Right atrium auricular region (tissue), 2 donors: ENCODE measurements at regions not wholly inside any gene's neighbourhood (a gene's known extent, or its start where the extent isn't known, plus 50 kb on each side); places are given as distances from the start of the nearest gene placed in this dataset.
"Not testable (repeated sequence)": the region's sequence is repeated elsewhere in the genome, so short reads cannot be mapped to it uniquely, and the experiment has no call there.

Experiments used
- DNase-seq: peaks from one replicate; pipeline ENCODE4 v3.0.0-alpha.2; 2019; ENCODE audit warnings: low spot score
- H3K27ac ChIP-seq, 2 donors: fragments of 200-600 bp; sonication (generic); 1 replicate in 1 of 2; 2 replicates in 1 of 2; pipeline ENCODE4 v1.5.1; 2016 to 2019
- H3K27me3 ChIP-seq, 2 donors: fragments of 200-600 bp; sonication (generic); one replicate each; pipeline versions ENCODE4 v1.5.1 to v1.6.0; 2017 to 2019
- H3K36me3 ChIP-seq: fragments of 200-600 bp; sonication (generic); one replicate; pipeline ENCODE4 v1.5.1; 2016
- H3K4me1 ChIP-seq, 2 donors: fragments of 200-600 bp; sonication (generic); one replicate each; pipeline versions ENCODE4 v1.5.1 to v1.6.0; 2017 to 2019
- H3K4me3 ChIP-seq, 2 donors: fragments of 200-600 bp; sonication (generic); 1 replicate in 1 of 2; 2 replicates in 1 of 2; pipeline ENCODE4 v1.5.1; 2017 to 2019; ENCODE audit warnings: mild to moderate bottlenecking in 1 of 2, moderate library complexity in 1 of 2
- H3K9me3 ChIP-seq, 2 donors: fragments of 200-600 bp; sonication (generic); one replicate each; pipeline ENCODE4 v1.5.1; 2019
- CTCF ChIP-seq, 2 donors: fragments of 200-600 bp; sonication (generic); IDR thresholded peaks; one replicate each; pipeline ENCODE4 v1.5.1; 2019; ENCODE audit warnings: antibody characterized with exemption in 2 of 2

- H3K36me3 ChIP-seq, result no peaks in the 10 kb centered on the region
- no peak overlapping the region for H3K4me3 ChIP-seq
- no peaks in the 10 kb centered on the region for H3K4me1 ChIP-seq
- no peak overlapping the region for H3K27ac ChIP-seq
- no peaks in the 10 kb centered on the region for H3K27me3 ChIP-seq
- TF ChIP-seq CTCF (IDR thresholded peaks at IDR 0.05), result no peak
- no peak for DNase-seq
- peaks cover 0 to 13% of the 10 kb centered on the region in 2 donors for H3K9me3 ChIP-seq
Measured at GRCh38 chr18:68172842-68173549, 541.9 kb downstream of the TMX3 start.

- Histone ChIP-seq H3K4me1 (no peaks in the 10 kb centered on the region), H3K27ac (no peak overlapping the region), H3K36me3 (no peaks in the 10 kb centered on the region), H3K27me3 (no peaks in the 10 kb centered on the region), H3K4me3 (no peak overlapping the region), H3K9me3 (peaks cover 0 to 16% of the 10 kb centered on the region in 2 donors)
- DNase-seq, result no peak
- TF ChIP-seq CTCF (IDR thresholded peaks at IDR 0.05), result no peak
Measured at GRCh38 chr18:68164909-68165308, 550.0 kb downstream of the TMX3 start.

GRCh38 chr18:68153821-68154220, 561.1 kb downstream of the TMX3 start:
- DNase-seq, H3K4me3 ChIP-seq, H3K27ac ChIP-seq, H3K27me3 ChIP-seq, H3K9me3 ChIP-seq, H3K4me1 ChIP-seq, H3K36me3 ChIP-seq: not testable (repeated sequence)

GRCh38 chr18:68152770-68153169, 562.1 kb downstream of the TMX3 start:
- TF ChIP-seq CTCF (IDR thresholded peaks at IDR 0.05), result no peak
- no peak for DNase-seq
- Histone ChIP-seq H3K9me3 (no peaks in the 10 kb centered on the region), H3K27me3 (no peaks in the 10 kb centered on the region), H3K27ac (no peak overlapping the region), H3K4me3 (no peak overlapping the region), H3K4me1 (no peaks in the 10 kb centered on the region), H3K36me3 (no peaks in the 10 kb centered on the region)

GRCh38 chr18:68150961-68151360, 563.9 kb downstream of the TMX3 start:
- no peak for TF ChIP-seq CTCF (IDR thresholded peaks at IDR 0.05)
- no peak for DNase-seq

GRCh38 chr18:68148863-68149262, 566.0 kb downstream of the TMX3 start:
- no peaks in the 10 kb centered on the region for H3K9me3 ChIP-seq
- DNase-seq, result no peak
- no peak overlapping the region for H3K27ac ChIP-seq
- H3K36me3 ChIP-seq, result no peaks in the 10 kb centered on the region
- no peaks in the 10 kb centered on the region for H3K4me1 ChIP-seq
- no peaks in the 10 kb centered on the region for H3K27me3 ChIP-seq
- no peak for TF ChIP-seq CTCF (IDR thresholded peaks at IDR 0.05)
- no peak overlapping the region for H3K4me3 ChIP-seq

More at GRCh38 chr18:68150961-68151360, 563.9 kb downstream of the TMX3 start:
- no peaks in the 10 kb centered on the region for H3K4me1 ChIP-seq
- no peaks in the 10 kb centered on the region for H3K36me3 ChIP-seq
- H3K4me3 ChIP-seq, result no peak overlapping the region
- H3K27me3 ChIP-seq, result no peaks in the 10 kb centered on the region
- no peaks in the 10 kb centered on the region for H3K9me3 ChIP-seq
- H3K27ac ChIP-seq, result no peak overlapping the region
